Brain microvascular endothelial cell (primary cell): ENCODE measurements at regions not wholly inside any gene's neighbourhood (a gene's known extent, or its start where the extent isn't known, plus 50 kb on each side); places are given as distances from the start of the nearest gene placed in this dataset.

Source experiments
- DNase-seq: peaks from one replicate; pipeline ENCODE4 v3.0.0-alpha.2; 2020
- H3K27ac ChIP-seq: fragments of 250-450 bp; sonication (Bioruptor Pico); 2 replicates; pipeline ENCODE4 v1.5.1; 2020; ENCODE audit warnings: mild to moderate bottlenecking, moderate library complexity
- H3K27me3 ChIP-seq: fragments of 250-450 bp; sonication (Bioruptor Pico); replicated peaks from 2 replicates; pipeline ENCODE4 v1.5.1; 2020; ENCODE audit warnings: mild to moderate bottlenecking
- H3K36me3 ChIP-seq: fragments of 250-450 bp; sonication (Bioruptor Pico); replicated peaks from 2 replicates; pipeline ENCODE4 v1.5.1; 2020; ENCODE audit warnings: mild to moderate bottlenecking
- H3K4me3 ChIP-seq: 2 replicates; pipeline ENCODE4 v1.5.1; 2011; ENCODE audit warnings: low read depth, mild to moderate bottlenecking, control low read depth, low read length, moderate library complexity
- CTCF ChIP-seq: IDR thresholded peaks from 2 replicates; pipeline ENCODE4 v1.5.1; 2011; ENCODE audit warnings: low read depth, mild to moderate bottlenecking, moderate library complexity, low read length, control low read depth, inconsistent platforms; ENCODE audit errors: missing control alignments
- in situ Hi-C: cut with HindIII; loops from 2 replicates; pipeline ENCODE4 v1.10.0; 2017; ENCODE audit warnings: low sequenced_read_pairs, low pct_ligation_motif_present

DNA sequence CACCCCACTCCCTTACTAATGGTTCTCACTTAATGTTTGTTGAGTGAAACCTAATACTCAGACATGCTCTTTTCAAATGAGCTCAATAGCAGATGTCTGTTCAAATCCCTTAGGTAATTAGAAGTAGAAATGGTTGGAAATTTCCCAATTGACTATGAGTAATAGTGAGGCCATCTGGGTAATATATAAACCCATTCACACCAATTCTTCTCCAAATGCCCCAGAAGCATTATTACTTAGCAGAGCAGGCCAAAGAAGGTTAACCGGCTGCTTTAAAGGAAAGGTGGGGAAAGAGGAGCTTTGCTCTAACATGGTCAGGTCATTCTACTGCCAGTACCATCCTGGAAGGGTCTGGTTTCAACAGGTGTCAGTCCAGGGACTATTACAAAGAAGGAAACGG is 119.5 kb upstream of the MTAP start:
- Histone ChIP-seq H3K27me3 (no peaks in the 10 kb centered on the region), H3K4me3 (no peak overlapping the region), H3K27ac (no peak overlapping the region), H3K36me3 (no peaks in the 10 kb centered on the region)
- in situ Hi-C loops = loop anchor here (25.0 kb wide), 1 partner anchor 96 kb away; no protein-coding TSS in a partner anchor
- DNase-seq = no peak
- TF ChIP-seq CTCF = no peak

- in situ Hi-C loops = loop anchor here (25.0 kb wide), 1 partner anchor 96 kb away; no protein-coding TSS in a partner anchor
- Histone ChIP-seq H3K36me3 (no peaks in the 10 kb centered on the region), H3K4me3 (no peak overlapping the region), H3K27me3 (no peaks in the 10 kb centered on the region), H3K27ac (no peak overlapping the region)
- no peak for TF ChIP-seq CTCF
- no peak for DNase-seq
These were observed 118.8 kb upstream of the MTAP start for GRCh38 chr9:21683484-21684175.

- Histone ChIP-seq H3K4me3 (no peak overlapping the region), H3K36me3 (no peaks in the 10 kb centered on the region), H3K27me3 (no peaks in the 10 kb centered on the region), H3K27ac (no peak overlapping the region)
- DNase-seq = no peak
- no peak for TF ChIP-seq CTCF
- in situ Hi-C loops = loop anchor here (25.0 kb wide), 1 partner anchor 97 kb away; no protein-coding TSS in a partner anchor
These were observed 118.2 kb upstream of the MTAP start for GRCh38 chr9:21684231-21684630.

DNA sequence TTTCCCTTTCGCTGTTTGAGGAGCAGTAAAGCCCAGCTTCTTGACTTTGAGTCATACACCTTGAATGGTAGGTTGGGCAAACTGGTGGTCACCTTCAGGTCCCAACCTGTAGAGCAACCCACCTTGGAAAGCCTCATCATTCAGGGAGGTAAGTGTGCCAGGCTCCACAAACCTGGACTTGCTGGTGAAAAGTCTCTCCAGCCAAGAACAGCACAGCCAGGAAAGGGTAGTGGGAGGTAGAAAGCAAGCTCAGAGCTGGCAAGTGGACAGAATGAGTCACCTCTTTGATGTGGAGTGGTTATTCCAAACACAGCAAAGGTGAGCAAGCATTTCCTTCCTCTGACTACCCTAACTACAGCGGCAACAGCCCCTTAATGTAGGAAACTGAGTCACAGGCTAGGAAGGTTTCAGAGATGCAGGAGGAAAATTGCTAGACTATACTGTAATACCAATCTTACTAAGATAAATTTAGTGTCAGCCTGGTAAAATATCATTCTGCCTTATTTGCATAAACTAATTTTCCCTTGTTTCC is 117.5 kb upstream of the MTAP start:
- no peaks in the 10 kb centered on the region for H3K36me3 ChIP-seq
- TF ChIP-seq CTCF = no peak
- no peak overlapping the region for H3K4me3 ChIP-seq
- in situ Hi-C loops = loop anchor here (25.0 kb wide), 1 partner anchor 98 kb away; no protein-coding TSS in a partner anchor
- H3K27ac ChIP-seq = no peak overlapping the region
- H3K27me3 ChIP-seq = no peaks in the 10 kb centered on the region
- DNase-seq = peak; percentile 79

DNA sequence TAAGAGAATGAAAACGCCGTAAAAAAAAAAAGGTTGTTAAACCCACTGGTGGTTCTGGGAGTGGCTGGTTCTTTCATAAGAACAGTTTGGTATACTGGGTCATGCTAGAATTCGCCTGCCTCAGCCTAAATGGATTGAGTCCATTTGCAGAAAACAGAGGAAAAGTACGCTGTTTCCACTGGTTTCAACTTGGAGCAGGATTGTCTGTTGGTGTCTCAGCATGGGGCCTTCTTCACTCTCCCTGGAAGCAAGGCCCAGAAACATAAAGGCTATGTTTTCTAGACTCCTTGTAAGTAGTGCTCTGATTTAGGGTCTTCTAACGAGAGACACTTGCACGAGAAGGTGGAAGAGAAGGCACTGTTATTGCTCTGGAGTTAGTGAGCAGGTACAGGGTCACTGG is 116.9 kb upstream of the MTAP start:
- in situ Hi-C loops = loop anchor here (25.0 kb wide), 1 partner anchor 98 kb away; no protein-coding TSS in a partner anchor
- no peaks in the 10 kb centered on the region for H3K36me3 ChIP-seq
- no peak for TF ChIP-seq CTCF
- no peak overlapping the region for H3K27ac ChIP-seq
- no peaks in the 10 kb centered on the region for H3K27me3 ChIP-seq
- no peak for DNase-seq
- no peak overlapping the region for H3K4me3 ChIP-seq
